ENCODE measurements at regions not wholly inside any gene's neighbourhood (a gene's known extent, or its start where the extent isn't known, plus 50 kb on each side); places are given as distances from the start of the nearest gene placed in this dataset.

DNA sequence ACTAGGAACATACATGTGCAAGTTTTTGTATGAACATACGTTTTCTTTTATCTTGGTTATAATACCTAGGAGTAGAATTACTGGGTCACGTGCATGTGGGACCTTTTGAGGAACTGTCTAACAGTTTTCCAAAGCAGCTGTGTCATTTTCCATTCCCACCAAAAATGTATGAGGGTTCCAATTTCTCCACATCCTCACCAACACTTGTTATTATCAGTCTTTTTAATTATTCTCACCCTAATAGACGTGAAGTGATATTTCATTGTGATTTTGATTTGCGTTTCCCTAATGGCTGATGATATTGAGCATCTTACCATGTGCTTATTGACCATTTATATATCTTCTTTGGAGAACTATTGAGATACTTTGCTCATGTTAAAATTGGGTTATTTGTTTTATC is 162.1 kb downstream of the CHST1 start:
- no peak overlapping the region for H3K4me3 Mint-ChIP-seq (ENCODE audit: unreplicated experiment)

DNA sequence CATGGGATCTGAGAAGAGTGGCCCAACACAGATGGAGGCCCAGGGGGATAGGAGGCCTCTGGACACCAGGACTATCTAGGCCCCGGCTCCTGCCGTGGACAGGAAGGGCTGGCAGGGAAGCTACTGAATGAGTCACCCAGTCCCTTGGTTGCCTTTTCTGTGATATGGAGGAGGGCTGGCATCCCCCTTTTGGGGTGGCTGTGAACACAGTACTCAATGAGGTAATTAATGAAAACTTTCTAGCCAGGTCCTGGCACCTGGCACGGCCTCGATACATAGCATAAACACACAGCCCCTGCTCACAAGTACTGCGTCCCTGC is 163.2 kb downstream of the CHST1 start:
- TF ChIP-seq, protein P1, sequence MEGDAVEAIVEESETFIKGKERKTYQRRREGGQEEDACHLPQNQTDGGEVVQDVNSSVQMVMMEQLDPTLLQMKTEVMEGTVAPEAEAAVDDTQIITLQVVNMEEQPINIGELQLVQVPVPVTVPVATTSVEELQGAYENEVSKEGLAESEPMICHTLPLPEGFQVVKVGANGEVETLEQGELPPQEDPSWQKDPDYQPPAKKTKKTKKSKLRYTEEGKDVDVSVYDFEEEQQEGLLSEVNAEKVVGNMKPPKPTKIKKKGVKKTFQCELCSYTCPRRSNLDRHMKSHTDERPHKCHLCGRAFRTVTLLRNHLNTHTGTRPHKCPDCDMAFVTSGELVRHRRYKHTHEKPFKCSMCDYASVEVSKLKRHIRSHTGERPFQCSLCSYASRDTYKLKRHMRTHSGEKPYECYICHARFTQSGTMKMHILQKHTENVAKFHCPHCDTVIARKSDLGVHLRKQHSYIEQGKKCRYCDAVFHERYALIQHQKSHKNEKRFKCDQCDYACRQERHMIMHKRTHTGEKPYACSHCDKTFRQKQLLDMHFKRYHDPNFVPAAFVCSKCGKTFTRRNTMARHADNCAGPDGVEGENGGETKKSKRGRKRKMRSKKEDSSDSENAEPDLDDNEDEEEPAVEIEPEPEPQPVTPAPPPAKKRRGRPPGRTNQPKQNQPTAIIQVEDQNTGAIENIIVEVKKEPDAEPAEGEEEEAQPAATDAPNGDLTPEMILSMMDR (IDR thresholded peaks at IDR 0.05; ENCODE audit: unreplicated experiment): no peak
- H3K4me1 Mint-ChIP-seq (ENCODE audit: unreplicated experiment): peaks cover 7% of the 10 kb centered on the region

More for the DNA sequence above, 162.1 kb downstream of the CHST1 start:
- no peak for DNase-seq (ENCODE audit: low spot score)
- Mint-ChIP-seq H3K27me3 (ENCODE audit: unreplicated experiment) (peaks cover 3% of the 10 kb centered on the region), H3K36me3 (ENCODE audit: low read depth, unreplicated experiment) (no peaks in the 10 kb centered on the region), H3K27ac (ENCODE audit: unreplicated experiment) (no peak overlapping the region), H3K4me1 (ENCODE audit: unreplicated experiment) (peaks cover 7% of the 10 kb centered on the region), H3K9me3 (ENCODE audit: unreplicated experiment) (no peaks in the 10 kb centered on the region)
- TF ChIP-seq, protein P1 (IDR thresholded peaks at IDR 0.05; ENCODE audit: unreplicated experiment): no peak

DNA sequence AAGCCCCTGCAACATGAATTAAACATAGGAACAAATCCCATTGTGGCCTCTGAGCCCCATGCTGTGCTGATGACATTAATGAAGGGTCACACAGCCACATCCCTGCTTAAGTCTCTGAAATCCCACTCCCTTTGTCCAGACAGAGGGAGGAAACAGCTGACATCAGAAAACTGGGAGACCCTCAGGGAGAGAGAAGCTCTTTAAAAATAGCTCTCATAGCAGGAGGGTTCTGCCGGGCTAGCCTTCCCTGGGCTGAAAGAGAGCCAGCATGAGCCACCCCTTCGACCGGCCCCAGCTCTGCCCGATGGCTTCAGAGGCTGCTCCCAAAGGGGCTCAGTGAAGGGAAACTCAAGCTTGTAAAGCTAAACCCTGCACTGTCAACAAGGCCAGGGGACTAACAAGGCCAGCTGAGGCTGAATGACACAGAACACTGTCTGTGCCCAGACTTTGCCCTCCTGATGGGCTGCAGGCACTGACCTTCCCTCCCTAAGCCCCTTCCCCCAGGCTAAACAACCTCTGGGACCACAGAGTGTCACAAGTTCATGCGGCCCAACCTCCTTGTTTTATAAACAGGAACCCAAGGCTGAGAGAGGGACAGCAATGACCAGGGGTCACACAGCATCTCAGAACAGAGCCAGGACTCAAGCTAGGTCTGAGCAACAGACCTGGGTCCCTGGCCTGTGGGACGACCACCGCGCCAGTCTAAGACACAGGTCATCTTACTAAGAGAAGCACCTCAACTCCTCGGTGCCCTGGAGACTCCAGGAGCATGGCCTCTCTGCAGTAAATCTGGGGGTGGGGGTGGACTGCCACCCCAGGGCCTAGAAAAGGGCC is 163.8 kb downstream of the CHST1 start:
- Mint-ChIP-seq H3K9me3 (ENCODE audit: unreplicated experiment) (no peaks in the 10 kb centered on the region), H3K27me3 (ENCODE audit: unreplicated experiment) (peaks cover 3% of the 10 kb centered on the region), H3K27ac (ENCODE audit: unreplicated experiment) (peak overlapping the region; percentile 50), H3K4me3 (ENCODE audit: unreplicated experiment) (no peak overlapping the region), H3K36me3 (ENCODE audit: low read depth, unreplicated experiment) (no peaks in the 10 kb centered on the region), H3K4me1 (ENCODE audit: unreplicated experiment) (peaks cover 7% of the 10 kb centered on the region)
- no peak for DNase-seq (ENCODE audit: low spot score)
- TF ChIP-seq, protein P1 (IDR thresholded peaks at IDR 0.05; ENCODE audit: unreplicated experiment): no peak

More for the DNA sequence above, 163.2 kb downstream of the CHST1 start:
- Mint-ChIP-seq H3K9me3 (ENCODE audit: unreplicated experiment) (no peaks in the 10 kb centered on the region), H3K27ac (ENCODE audit: unreplicated experiment) (no peak overlapping the region), H3K27me3 (ENCODE audit: unreplicated experiment) (peaks cover 3% of the 10 kb centered on the region), H3K4me3 (ENCODE audit: unreplicated experiment) (no peak overlapping the region), H3K36me3 (ENCODE audit: low read depth, unreplicated experiment) (no peaks in the 10 kb centered on the region)
- DNase-seq (ENCODE audit: low spot score): no peak

DNA sequence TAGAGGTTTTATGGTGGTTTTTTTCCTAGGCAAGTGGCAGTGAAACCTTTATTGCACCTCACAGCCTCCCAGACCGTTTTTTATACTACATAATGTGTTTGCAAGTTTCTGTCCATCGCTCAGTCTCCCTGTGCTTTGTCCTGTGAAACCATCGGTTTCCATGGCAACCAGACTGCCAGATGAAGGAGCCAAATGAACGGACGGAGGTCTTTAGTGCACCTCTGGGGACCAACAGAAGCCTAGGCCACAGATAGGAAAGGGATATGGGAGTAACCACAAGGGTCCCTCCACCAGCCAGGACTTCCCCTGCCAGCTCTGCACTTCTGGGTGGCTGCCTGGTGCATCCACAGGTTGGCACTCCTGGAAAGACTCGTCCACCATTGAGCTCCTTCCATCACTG is 165.0 kb downstream of the CHST1 start:
- H3K4me1 Mint-ChIP-seq (ENCODE audit: unreplicated experiment): peaks cover 7% of the 10 kb centered on the region
- DNase-seq (ENCODE audit: low spot score): no peak
- no peaks in the 10 kb centered on the region for H3K9me3 Mint-ChIP-seq (ENCODE audit: unreplicated experiment)
- no peak overlapping the region for H3K27ac Mint-ChIP-seq (ENCODE audit: unreplicated experiment)
- no peaks in the 10 kb centered on the region for H3K36me3 Mint-ChIP-seq (ENCODE audit: low read depth, unreplicated experiment)
- peaks cover 3% of the 10 kb centered on the region for H3K27me3 Mint-ChIP-seq (ENCODE audit: unreplicated experiment)
- H3K4me3 Mint-ChIP-seq (ENCODE audit: unreplicated experiment): no peak overlapping the region
- TF ChIP-seq, protein P1 (IDR thresholded peaks at IDR 0.05; ENCODE audit: unreplicated experiment): no peak

DNA sequence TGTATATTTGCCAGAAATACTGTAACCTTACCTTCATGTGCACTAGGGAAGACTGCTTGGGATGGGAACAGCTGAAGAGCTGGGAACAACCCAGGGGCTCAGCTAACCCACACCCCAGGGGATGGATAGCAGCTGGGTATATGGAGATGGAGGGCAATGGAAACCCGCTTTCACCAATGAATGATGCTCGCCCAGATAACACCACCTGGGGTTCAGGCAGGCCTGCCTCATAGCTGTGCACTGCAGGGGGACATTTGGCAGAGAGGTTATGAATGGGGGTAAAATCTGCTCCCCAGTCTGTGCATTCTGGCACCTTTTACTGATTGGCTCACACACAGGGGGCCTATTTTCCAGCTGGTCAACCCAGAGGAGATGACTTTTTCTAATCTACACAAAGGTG is 170.7 kb downstream of the CHST1 start:
- H3K27me3 Mint-ChIP-seq (ENCODE audit: unreplicated experiment): peaks cover 4% of the 10 kb centered on the region
- no peak overlapping the region for H3K27ac Mint-ChIP-seq (ENCODE audit: unreplicated experiment)
- no peaks in the 10 kb centered on the region for H3K4me1 Mint-ChIP-seq (ENCODE audit: unreplicated experiment)
- no peaks in the 10 kb centered on the region for H3K36me3 Mint-ChIP-seq (ENCODE audit: low read depth, unreplicated experiment)
- DNase-seq (ENCODE audit: low spot score): no peak
- H3K9me3 Mint-ChIP-seq (ENCODE audit: unreplicated experiment): no peaks in the 10 kb centered on the region
- TF ChIP-seq, protein P1 (IDR thresholded peaks at IDR 0.05; ENCODE audit: unreplicated experiment): no peak
- no peak overlapping the region for H3K4me3 Mint-ChIP-seq (ENCODE audit: unreplicated experiment)
